ENCODE measurements at regions not wholly inside any gene's neighbourhood (a gene's known extent, or its start where the extent isn't known, plus 50 kb on each side); places are given as distances from the start of the nearest gene placed in this dataset.

GRCh38 chr1:182291584-182292192 lies 99.9 kb downstream of the GLUL start:
- TF ChIP-seq CTCF (optimal IDR thresholded peaks at IDR 0.05 in 1 of 3, IDR thresholded peaks at IDR 0.05 in 1 of 3, conservative IDR thresholded peaks at IDR 0.05 in 1 of 3; ENCODE audit: extremely low read depth in 1 of 3, insufficient read depth in 2 of 3, low read length in 3 of 3) (no peak), EZH2 (IDR thresholded peaks at IDR 0.05; ENCODE audit: low read length) (no peak)

Measured in keratinocyte (primary cell).